HUES48 (cell line): ENCODE measurements at regions not wholly inside any gene's neighbourhood (a gene's known extent, or its start where the extent isn't known, plus 50 kb on each side); places are given as distances from the start of the nearest gene placed in this dataset.

Experiments used
- H3K27ac ChIP-seq: one replicate; pipeline ENCODE4 v1.7.0; 2013; ENCODE audit warnings: low read depth, low read length, inconsistent platforms
- H3K27me3 ChIP-seq: 2 replicates; pipeline ENCODE4 v1.6.1; 2013; ENCODE audit warnings: mild to moderate bottlenecking, low read length; ENCODE audit not compliant: control insufficient read depth, insufficient read depth
- H3K36me3 ChIP-seq: 2 replicates; pipeline ENCODE4 v1.6.1; 2013; ENCODE audit warnings: low read length; ENCODE audit not compliant: control insufficient read depth, insufficient read depth
- H3K4me1 ChIP-seq: 2 replicates; pipeline ENCODE4 v1.6.1; 2013; ENCODE audit warnings: mild to moderate bottlenecking, low read length; ENCODE audit not compliant: control insufficient read depth, insufficient read depth
- H3K4me3 ChIP-seq: 2 replicates; pipeline ENCODE4 v1.5.1; 2013; ENCODE audit warnings: mild to moderate bottlenecking, low read depth, low read length
- H3K9ac ChIP-seq: 2 replicates; pipeline ENCODE4 v1.6.1; 2013; ENCODE audit warnings: mild to moderate bottlenecking, low read depth, low read length, moderate library complexity
- H3K9me3 ChIP-seq: 2 replicates; pipeline ENCODE4 v1.6.1; 2013; ENCODE audit warnings: low read length; ENCODE audit not compliant: control insufficient read depth, insufficient read depth

- Histone ChIP-seq H3K4me1 (no peaks in the 10 kb centered on the region), H3K27ac (no peak overlapping the region), H3K9ac (no peak overlapping the region), H3K4me3 (no peak overlapping the region), H3K36me3 (no peaks in the 10 kb centered on the region), H3K27me3 (no peaks in the 10 kb centered on the region), H3K9me3 (peaks cover under 1% of the 10 kb centered on the region; the same call in 1 of the 2 replicates)
These were observed 1381.5 kb upstream of the CELF2 start for GRCh38 chr10:9636216-9636615.

DNA sequence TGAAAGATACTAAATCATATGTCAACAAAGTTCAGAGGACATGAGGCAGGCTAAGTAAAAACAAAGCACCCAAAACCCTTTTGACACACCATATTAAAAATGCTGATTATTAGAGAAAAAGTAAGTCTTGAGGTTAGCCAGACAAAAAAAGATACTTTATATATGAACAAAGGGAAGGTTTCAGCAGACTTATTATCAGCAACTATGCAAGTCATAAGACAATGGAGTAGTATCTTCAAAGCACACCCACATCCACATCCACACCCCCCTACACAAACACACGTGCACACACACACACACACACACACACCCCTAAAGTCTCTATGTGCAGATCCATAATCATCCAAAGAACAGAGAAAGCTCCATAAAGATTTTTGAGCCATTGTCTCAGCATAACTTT is 1373.9 kb upstream of the CELF2 start:
- H3K4me1 ChIP-seq, result peaks cover 6% of the 10 kb centered on the region; the same call in 1 of the 2 replicates
- no peak overlapping the region for H3K9ac ChIP-seq
- no peaks in the 10 kb centered on the region for H3K36me3 ChIP-seq
- no peaks in the 10 kb centered on the region for H3K27me3 ChIP-seq
- no peak overlapping the region for H3K27ac ChIP-seq
- H3K4me3 ChIP-seq, result no peak overlapping the region
- peaks cover 10% of the 10 kb centered on the region for H3K9me3 ChIP-seq

- Histone ChIP-seq H3K27me3 (no peaks in the 10 kb centered on the region), H3K9ac (no peak overlapping the region), H3K36me3 (no peaks in the 10 kb centered on the region), H3K4me3 (no peak overlapping the region), H3K27ac (no peak overlapping the region), H3K9me3 (peaks cover 10% of the 10 kb centered on the region), H3K4me1 (peaks cover 6% of the 10 kb centered on the region; the same call in 1 of the 2 replicates)
These were observed 1372.3 kb upstream of the CELF2 start for GRCh38 chr10:9645404-9645803.

DNA sequence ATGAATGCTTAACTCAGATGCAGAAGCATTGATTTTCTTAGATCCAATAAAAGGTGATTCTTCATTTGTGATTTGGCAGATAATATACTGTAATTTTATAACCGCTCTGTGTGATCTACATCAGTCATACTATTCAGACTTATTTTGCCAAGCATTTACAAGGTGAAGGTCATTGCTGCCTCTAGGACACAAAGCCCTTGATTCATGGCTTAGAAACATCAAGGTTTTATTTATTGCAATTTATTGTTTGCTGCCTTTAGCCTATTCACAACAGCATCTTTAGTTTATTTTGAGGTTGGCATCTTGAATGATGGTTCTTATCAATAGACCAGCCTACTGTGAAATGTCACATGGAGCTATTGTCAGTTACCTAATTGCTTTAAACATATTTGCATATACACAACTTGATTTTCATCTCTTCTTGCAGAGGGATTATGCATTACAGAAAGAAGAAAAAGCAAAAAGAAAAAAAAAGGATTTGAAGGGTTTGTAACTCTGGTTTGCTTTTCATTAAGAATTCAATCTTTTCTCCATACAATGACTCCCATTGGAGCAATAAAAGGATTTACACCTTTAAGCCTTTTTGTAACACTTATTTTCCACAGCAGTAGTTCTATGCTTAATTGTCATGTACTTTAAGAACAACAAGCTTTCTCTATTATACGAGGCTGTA is 1371.6 kb upstream of the CELF2 start:
- Histone ChIP-seq H3K36me3 (no peaks in the 10 kb centered on the region), H3K9ac (no peak overlapping the region), H3K4me1 (peaks cover 6% of the 10 kb centered on the region; the same call in 1 of the 2 replicates), H3K9me3 (peaks cover 10% of the 10 kb centered on the region), H3K27me3 (no peaks in the 10 kb centered on the region), H3K27ac (no peak overlapping the region), H3K4me3 (no peak overlapping the region)

DNA sequence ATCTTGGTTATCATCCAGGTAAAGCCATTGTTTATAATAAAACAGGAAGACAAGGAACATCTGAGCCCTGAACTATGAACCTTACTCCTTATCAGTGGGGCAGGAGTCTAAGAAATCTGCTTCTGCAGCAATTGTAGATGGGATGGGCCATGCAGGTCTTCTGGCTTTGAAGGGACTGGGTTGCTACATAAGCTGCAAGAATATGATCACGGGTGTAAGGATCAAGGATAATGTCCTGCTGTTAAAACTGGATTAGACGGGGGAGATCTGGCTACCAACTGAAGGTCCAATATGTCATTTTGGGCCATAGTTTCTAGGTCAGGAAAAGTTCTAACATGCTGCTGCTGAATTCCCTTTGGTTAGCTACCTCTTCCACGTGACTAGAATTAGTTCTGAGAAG is 1363.4 kb upstream of the CELF2 start:
- Histone ChIP-seq H3K4me3 (no peak overlapping the region), H3K9me3 (no peaks in the 10 kb centered on the region), H3K27me3 (no peaks in the 10 kb centered on the region), H3K27ac (no peak overlapping the region), H3K9ac (no peak overlapping the region), H3K4me1 (no peaks in the 10 kb centered on the region), H3K36me3 (no peaks in the 10 kb centered on the region)

DNA sequence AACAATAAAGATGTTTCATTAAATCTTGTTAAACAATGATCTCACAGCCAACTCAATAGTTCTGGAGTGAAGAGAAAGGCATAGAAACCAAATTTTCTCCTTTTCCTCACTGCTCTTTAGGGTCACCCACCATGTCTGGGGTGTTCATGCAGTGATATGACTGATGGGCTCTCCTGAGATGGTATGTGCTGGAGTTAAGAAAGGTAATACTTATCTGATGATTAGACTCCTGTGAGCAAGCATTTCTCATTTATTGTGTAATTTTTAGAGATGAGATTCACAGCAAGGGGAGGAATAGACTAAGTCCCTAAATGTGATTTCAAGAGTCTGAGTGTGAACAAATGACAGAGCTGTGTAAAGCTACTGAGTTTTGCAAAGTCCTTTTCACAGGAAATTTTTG is 1361.3 kb upstream of the CELF2 start:
- Histone ChIP-seq H3K9ac (no peak overlapping the region), H3K4me3 (no peak overlapping the region), H3K36me3 (no peaks in the 10 kb centered on the region), H3K9me3 (no peaks in the 10 kb centered on the region), H3K27ac (no peak overlapping the region), H3K4me1 (no peaks in the 10 kb centered on the region), H3K27me3 (no peaks in the 10 kb centered on the region)

- H3K9ac ChIP-seq, result no peak overlapping the region
- H3K4me1 ChIP-seq, result no peaks in the 10 kb centered on the region
- H3K36me3 ChIP-seq, result no peaks in the 10 kb centered on the region
- H3K9me3 ChIP-seq, result no peaks in the 10 kb centered on the region
- H3K27ac ChIP-seq, result no peak overlapping the region
- no peaks in the 10 kb centered on the region for H3K27me3 ChIP-seq
- H3K4me3 ChIP-seq, result no peak overlapping the region
These were observed 1360.7 kb upstream of the CELF2 start for GRCh38 chr10:9656996-9657395.

DNA sequence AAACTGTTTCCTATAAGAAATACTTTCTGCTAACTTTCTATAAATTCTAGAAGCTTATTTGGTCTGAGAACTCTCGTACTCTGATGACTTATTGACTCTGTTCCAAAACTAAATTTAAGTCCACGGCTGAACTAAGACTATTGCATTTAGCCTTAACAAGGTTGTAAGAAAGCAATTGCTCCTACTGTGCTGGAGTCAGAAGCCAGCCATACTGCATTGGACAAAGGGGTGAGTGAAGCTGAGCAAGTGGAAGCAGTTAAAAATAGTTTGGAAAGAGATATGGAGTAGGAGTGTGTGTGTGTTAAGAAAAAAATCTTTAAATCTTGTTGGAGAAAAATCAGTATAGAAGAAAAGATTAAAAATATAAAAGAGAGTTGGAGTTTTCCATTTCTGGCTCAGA is 1360.1 kb upstream of the CELF2 start:
- no peaks in the 10 kb centered on the region for H3K27me3 ChIP-seq
- no peaks in the 10 kb centered on the region for H3K4me1 ChIP-seq
- no peak overlapping the region for H3K4me3 ChIP-seq
- no peaks in the 10 kb centered on the region for H3K9me3 ChIP-seq
- H3K27ac ChIP-seq, result no peak overlapping the region
- no peaks in the 10 kb centered on the region for H3K36me3 ChIP-seq
- no peak overlapping the region for H3K9ac ChIP-seq

DNA sequence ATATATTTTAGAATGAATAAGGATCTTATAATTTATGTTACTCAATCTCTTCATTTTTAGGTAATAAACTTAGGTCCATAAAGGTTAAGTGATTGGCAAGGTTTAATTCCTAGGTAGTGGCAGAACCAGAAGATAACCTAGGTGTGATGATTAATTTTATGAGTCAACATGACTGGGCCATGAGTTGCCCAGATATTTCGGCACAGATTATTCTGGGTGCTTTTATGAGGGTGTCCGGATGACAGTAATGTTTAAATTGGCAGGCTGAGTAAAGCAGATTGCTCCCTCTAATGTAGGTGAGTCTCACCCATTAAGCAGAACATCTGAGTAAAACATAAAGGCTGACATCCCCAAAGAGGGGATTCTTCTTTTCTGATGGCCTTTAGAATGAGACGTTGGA is 1349.3 kb upstream of the CELF2 start:
- no peaks in the 10 kb centered on the region for H3K36me3 ChIP-seq
- H3K4me3 ChIP-seq, result no peak overlapping the region
- H3K27ac ChIP-seq, result no peak overlapping the region
- 0 out of 2 replicates have a peak, but pooled peaks cover 5% of the 10 kb centered on the region for H3K4me1 ChIP-seq
- H3K27me3 ChIP-seq, result no peaks in the 10 kb centered on the region
- H3K9ac ChIP-seq, result no peak overlapping the region
- H3K9me3 ChIP-seq, result no peaks in the 10 kb centered on the region

GRCh38 chr10:9670911-9671310 is 1346.8 kb upstream of the CELF2 start:
- Histone ChIP-seq H3K9me3 (no peaks in the 10 kb centered on the region), H3K36me3 (no peaks in the 10 kb centered on the region), H3K9ac (no peak overlapping the region), H3K27ac (no peak overlapping the region), H3K4me1 (0 out of 2 replicates have a peak, but pooled peaks cover 5% of the 10 kb centered on the region), H3K27me3 (no peaks in the 10 kb centered on the region), H3K4me3 (no peak overlapping the region)

DNA sequence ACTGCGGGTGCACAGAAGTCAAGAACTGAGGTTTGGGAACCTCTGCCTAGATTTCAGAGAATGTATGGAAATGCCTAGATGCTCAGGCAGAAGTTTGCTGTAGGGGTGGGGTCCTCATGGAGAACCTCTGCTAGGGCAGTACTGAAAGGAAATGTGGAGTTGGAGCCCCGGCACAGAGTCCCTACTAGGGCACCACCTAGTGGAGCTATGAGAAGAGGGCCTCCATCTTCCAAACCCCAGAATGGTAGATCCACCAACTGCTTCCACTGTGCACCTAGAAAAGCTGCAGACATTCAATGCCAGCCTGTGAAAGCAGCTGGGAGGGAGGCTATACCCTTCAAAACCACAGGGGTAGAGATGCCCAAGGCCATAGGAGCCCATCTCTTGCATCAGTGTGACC is 1336.0 kb upstream of the CELF2 start:
- Histone ChIP-seq H3K9ac (no peak overlapping the region), H3K27me3 (no peaks in the 10 kb centered on the region), H3K27ac (no peak overlapping the region), H3K4me1 (no peaks in the 10 kb centered on the region), H3K4me3 (no peak overlapping the region), H3K36me3 (no peaks in the 10 kb centered on the region), H3K9me3 (peaks cover 20% of the 10 kb centered on the region; the same call in 1 of the 2 replicates)
